GM18858 (cell line): ENCODE measurements at regions not wholly inside any gene's neighbourhood (a gene's known extent, or its start where the extent isn't known, plus 50 kb on each side); places are given as distances from the start of the nearest gene placed in this dataset.

Experiments used
- ATAC-seq: cut with Tn5 transposase; IDR thresholded peaks from one replicate; pipeline ENCODE4 v1.9.1; 2021; ENCODE audit not compliant: unreplicated experiment

DNA sequence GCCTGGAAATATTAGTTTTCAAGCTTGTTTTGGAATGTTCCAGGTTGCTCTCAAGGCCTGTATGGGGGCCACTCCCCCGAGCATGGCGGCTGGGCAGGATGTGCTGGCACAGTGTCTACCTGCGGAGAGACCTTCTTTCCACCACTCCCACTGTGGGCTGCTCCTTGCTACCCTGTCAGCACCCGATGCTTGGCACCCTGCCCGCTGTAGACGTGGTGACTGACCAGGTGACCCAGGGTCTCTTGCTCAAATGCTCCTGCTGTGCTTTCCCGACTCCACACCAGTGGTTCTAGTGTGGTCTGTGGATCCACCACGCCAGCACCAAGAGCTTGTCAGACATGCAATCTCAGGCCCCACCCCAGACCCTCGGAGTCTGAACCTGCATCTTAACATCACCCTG lies 213.3 kb downstream of the SH3BP4 start:
- no peak for ATAC-seq

DNA sequence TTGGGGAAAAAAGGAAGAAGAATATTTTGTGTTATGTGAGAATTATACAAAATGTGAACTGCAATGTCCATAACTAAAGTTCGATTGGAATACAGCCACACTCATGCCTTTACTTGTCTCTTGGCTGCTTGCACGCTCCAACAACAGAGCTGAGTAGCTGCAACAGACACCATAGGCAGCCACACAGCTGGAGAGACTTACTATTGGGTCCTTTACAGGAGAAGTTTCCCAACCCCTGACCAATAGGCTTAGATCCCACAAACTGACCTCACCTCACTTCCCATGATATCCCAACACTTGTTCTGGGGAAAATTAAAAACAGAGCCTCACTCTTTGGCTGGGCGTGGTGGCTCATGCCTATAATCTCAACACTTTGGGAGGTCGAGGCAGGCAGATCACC lies 213.8 kb downstream of the SH3BP4 start:
- no peak for ATAC-seq

DNA sequence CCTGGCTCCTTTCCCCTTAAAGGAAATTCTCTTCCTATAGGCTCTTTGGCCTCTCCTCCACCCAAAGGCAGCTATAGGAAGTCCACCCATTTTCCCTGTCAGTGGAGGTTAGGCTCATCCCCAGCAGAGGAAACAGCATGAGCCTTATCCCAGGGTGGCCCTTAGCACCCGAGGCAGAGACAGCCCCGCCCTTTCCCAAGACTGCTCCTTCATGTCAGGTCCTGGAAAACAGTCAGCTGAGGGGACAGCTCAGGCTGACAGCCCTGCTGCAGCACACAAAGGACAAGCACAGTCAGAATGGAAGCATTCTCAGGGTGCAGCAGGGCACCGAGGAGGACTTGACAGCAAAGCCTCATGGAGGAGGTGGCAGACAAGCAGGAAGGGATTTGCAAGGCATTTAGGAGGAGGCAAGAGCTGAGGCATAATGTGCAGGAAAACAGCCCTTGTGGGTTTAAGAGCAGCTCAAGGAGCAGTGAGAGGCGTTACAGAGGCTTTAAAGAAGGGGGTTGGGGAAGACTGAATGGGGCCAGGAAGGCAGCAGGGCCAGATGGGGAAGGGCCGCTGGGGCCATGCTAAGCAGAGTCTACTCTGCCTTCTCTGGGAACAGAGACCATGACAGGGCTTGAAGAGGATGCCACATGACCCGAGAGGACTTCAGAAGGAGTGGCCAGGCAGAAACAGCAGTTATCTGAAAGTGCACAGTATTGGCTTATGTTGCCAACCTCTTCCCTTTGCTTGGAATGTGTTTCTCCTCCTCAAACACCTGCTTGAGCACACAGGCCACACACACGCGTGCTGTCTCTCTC lies 216.6 kb downstream of the SH3BP4 start:
- no peak for ATAC-seq

DNA sequence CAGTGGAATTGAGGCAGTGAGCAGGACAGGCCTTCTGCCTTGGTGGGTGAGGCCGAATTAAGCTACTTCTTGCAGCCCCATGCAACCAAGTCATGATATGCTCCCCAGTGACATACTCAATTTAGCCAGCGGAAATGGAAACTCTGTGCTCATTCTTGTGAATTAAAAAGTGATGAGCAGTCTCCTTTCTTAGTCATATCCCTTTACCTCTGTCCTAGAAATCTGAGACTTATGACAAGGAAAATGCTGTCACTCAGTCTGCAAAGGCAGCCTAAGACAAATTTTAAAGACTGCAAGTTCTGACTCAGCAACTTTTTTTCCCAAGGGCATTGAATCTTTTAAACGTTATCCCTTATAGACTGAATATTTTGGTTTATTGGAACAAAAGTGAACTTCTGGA lies 218.2 kb downstream of the SH3BP4 start:
- no peak for ATAC-seq

DNA sequence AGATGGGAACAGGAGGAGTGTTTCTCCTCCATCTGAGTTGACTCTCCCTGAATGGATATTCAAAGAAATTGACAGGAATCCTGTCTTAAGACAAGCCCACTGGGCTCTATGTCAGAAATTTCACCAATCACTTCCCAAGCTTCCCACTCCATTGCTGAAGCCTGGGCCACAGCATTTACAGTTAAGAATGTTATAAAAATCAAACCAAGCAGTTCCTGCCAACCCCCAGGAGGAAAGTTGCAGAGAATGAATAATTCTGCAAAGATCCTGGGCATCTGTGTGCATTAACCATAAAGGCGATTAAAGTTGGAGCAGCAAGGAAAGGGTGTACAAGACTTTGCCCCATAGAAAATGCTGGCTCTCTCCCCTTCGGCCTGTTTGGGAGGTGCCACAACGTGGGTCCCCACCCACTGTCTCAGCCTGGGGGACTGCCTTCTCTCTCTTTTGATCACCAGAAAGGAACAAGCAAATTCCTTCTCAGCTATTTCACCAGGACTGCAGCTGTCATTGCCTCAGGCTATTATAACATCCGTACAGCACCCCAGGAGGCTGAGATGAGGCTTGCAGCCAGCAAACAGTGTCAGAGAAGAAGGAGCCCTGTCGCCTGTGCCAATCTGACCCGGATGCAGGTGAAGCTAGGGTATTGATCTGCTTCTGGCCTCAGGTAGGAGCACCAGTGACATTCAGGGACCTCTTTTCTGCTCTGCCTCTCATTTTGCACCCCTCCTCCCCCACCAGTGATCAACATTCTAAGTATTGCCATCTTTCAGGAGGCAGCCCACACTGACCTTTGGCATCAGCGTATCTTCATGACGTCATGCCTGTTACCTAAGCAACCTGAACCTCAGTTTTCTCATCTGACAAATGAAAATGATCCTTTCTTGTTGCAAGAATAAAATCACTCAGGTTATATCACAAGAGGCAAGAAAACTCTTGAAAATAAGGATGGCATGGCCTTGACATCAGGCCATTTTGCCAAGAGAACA lies 219.0 kb downstream of the SH3BP4 start:
- no peak for ATAC-seq

DNA sequence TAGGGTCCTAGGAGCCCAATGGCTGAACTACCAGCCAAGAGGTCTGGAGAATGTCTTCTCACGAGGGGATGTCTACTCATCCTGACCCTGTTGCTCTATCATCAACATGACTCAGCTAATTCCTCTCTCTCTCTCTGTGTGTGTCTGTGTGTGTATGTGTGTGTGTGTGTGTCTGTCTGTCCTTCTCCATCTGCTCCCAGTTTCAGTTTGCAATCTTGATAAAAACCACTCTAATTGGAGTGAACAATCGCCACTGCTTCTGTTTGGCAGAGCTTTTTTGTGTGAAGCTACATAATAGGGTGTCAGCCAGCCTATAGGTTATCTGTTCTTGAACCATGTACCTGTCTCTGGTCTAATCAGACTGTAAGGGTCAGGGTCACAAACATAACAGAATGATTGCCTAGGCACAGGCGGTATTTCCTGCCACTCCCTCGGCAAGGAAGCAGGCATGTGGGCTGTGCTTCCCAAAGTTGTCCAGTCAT lies 219.8 kb downstream of the SH3BP4 start:
- ATAC-seq = no peak

DNA sequence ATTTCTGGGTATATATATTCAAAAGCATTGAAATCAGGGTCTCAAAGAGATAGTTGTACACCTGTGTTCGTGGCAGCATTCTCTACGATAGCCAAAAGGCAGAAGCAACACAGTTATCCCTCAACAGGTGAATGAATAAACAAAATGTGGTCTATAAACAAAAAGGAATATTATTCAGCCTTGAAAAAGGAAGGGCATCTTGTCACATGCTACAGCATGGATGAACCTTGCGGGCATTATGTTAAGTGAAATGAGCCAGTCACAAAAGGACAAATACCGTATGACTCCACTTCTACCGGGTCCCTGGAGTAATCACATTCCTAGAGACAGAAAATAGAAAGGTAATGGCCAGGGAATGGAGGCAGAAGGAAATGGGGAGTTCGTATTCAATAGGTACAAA lies 228.8 kb downstream of the SH3BP4 start:
- ATAC-seq = no peak

DNA sequence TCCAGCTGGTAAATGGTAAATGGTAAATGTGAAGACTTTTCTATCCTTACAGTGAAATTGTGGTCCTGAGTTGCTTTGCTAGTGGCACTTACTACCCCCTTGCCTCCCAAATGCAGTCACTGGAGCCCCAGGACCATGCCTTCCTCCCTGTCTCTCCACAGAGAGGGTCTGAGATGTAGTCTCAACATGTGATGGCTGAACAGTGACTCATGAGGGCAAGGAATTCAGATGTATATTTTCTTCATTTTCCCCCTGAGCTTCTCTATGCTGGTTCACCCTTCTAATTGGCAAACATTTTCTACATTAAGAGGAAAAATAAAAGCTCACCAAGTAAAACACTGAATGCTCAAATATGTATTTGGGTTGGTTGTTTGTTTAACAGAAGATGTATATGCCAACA lies 232.0 kb downstream of the SH3BP4 start:
- ATAC-seq = no peak

DNA sequence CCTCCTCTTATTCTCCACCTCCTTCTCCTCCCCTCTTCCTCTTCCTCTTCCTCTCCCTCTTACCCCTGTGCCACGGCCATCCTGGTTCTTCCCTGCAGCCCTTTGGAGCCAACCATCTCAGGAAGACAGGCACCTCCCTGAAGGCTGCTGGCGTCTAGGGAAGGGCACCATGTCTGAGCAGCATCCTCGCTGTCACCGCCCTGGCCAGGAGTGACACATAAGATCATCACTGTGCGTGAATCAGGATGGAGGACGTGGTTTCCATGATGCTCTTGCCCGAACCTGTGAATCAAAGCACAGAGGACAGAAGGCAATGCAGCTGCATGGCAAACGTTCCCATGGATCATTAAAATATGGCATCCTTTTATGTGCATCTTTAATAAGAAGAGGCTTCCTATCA lies 236.0 kb downstream of the SH3BP4 start:
- no peak for ATAC-seq

DNA sequence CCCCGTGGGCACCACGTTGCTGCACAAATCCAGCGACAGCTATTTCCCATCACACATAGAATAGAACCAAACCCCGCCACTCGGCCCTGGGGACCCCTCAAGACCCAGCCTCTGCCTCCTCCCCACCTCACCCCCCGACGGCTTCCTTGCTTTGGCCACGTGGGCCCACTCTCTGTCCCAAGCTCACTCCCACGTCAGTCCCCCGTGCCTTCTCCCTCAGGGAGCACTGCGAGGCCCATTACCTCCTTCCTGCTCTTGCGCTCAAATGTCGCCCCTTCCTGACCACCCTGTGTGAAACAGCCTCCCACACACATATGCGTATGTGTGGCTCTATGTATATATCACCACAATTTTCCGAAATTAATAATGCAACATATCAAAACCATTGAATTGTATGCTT lies 239.7 kb downstream of the SH3BP4 start:
- no peak for ATAC-seq

DNA sequence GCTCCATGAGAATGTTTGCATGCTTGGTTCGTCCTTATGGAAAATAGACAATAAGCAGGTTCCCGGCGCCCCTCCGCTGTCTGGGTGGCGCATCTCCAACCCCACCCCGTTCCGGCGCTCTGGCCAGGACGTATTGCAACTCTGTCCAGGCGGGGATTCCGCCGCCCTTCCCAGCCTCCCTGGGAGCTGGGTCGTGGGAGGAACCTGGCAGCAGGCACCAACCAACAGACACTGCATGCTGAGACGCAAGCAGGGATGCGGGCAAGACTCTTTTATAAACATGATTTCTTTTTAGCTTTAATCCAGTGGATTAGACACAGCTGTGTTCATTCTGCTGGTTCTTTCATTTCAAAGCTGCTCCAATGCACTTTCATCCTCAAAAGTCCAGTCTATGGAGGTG lies 240.2 kb downstream of the SH3BP4 start:
- no peak for ATAC-seq

DNA sequence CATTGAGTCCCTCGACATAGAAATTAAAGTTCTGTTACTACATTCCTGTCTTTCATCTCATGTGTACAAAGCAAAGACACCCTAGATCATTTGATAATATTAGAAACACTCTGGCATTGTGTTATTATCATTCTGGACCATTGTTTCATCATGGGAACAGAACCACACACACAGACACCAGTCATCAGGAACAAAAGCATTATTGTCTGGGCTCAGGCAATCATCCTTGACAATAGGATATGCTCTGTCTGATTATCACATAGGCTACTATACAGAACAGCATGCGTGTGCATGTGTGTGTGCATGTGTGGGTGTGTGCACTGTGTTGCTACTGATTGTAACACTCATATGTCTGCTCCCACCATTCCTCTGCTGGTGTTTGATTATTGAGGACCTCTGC lies 242.5 kb downstream of the SH3BP4 start:
- no peak for ATAC-seq

DNA sequence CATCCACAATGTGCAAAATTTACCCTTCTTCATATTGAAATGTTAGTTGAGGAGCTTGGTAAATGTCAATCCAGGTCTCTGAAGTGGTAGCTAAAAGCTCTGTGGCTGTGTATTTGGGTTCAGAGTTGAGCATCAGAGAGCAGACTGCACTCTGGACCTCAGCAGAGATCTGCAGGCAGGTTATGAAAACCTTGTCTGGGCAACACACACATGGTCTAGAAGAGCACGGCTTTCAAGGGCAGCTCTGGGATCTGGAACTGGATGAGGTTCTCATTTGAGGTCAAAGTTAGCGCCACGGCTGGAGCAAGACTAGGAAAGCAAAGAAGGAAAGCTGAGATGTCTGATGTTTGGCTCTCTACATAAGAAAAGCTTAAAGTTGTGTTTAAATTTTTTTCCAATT lies 243.0 kb downstream of the SH3BP4 start:
- no peak for ATAC-seq

DNA sequence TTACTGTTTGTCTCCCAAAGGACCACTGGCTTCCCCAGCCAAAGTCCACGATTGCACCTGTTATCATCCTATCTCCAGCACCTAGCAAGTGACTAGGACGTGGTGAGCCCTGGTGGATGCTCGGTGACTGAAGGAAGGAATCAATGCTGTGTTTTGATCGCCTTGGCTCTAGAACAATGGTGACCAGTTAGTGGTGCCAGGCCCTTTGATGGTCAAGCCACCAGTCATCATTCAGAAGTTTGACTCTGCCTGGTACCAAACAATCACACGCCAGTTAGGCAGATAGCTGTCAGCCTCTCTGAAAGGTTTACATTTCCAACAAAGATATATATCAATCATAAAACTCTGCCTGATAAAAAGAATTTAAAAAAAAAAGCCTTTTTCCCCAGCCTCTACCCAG lies 244.1 kb downstream of the SH3BP4 start:
- ATAC-seq = no peak

DNA sequence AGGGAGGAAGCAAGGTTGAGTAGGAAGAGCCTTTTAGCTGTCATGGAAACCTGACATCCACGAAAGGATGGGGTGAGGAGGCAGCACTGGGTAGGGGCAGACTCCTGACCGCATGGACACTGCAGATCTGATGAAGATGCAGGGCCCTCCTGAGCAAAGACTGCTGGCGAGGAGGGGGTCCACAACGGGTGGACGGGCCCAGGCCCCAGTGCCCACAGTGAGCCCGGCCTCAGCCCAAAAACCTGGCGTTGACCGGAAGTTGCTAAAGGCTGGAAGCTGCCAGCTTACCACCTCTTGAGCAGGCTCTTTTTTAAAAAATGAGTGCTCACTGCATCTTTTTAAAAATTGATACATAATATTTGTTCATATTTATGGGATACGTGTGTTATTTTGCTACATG lies 247.3 kb downstream of the SH3BP4 start:
- ATAC-seq = no peak

DNA sequence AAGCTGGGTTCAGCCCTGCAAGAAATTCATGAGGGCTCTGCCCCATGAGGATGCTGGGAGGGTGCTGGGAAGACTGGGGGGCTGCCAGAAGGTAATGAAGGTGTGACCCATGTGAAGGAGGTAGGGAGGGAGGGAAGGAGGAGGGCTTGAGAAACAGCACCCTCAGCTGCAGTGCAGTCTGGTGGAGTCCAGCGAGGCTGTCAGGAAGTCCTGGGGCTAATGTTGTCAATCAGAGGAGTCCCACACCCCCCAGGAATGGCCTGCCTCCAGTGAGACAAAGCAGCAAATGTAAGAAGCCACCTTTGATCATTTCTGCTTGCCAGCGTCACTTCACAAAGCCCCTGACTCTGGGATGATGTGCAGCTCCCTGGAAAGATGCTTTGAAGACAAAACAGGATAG lies 248.4 kb downstream of the SH3BP4 start:
- no peak for ATAC-seq

DNA sequence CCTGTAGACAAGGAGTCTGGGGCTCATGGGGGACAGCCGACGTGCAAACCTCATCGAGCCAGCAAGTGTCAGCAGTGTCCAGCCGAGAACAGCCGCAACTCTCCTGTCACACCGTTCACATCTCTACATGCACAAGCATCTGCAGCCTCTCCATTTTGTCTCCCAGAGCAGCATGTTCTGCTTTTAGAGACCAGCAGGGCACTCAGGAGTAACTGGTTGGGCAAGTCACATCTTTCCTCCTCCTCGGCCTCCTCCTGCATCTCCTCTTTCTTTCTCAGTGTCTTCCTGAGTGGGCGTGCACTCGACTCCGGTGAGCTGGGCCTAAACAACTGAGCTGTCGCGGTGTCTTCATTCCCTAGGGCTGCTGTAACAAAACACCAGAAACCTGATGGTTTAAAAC lies 249.9 kb downstream of the SH3BP4 start:
- no peak for ATAC-seq

DNA sequence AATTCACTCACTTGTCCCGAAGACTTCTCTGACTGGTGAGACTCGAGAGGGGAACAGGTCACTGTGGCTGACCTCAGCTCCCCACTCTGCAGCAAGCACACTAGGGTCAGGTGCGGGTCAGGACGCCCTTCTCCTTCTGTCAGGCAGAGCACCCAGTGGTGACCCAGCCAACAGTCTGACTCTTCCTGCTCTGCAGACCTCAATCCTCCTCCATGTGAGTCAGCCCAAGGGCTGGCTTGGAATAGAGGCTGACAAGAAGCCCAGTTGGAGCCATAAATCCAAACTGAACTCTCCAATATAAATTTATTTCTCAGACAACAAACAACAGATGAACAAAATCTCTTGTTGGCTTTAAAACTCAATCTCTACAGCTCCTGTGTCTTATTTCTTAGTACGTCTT lies 253.1 kb downstream of the SH3BP4 start:
- no peak for ATAC-seq

DNA sequence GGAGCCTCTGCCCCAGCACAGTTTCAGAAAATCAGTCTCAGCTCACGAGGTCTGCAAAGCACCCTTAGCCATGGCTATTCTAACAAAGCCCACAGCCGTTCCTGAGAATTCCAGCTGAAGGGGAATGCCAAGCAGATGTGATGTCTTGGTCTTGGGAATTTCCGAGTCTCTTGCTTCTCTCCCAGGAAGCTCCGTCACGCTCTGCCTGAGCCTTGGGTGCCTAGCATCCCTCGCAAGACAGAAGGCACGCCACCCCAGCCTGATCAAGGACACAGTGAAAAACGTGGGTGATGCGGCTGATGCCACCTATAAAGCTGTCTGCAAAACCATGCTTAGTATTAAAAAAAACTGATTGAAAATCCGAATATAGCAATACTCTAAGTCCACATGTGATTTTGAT lies 254.6 kb downstream of the SH3BP4 start:
- no peak for ATAC-seq

DNA sequence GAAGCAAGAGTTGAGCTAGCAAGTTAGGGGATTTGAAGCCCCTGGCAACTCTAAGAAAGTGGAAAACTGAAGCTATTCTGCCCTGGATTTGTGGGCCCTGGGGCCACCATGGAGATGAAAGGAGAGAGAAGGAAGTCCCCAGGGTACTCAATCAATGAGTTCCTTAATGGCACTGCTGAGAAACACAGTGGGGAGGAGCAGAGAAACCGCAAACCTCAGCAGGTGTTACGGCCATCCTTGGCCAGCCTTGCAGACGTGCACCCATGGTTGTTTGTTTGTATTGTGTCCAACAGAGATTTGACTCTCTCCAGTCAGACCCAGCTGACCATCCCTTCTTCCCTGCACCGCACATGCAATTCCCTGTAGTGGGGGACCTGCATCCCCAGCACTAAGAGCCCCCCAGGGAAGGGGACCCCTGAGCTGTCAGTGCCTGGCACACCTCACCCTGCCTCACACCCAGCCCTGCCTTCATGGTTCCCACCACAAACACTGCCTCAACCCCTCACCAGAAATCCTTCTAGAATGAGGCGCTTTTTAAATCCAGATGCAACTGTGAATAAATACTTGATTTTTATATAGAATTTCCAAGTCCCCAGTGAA lies 255.3 kb downstream of the SH3BP4 start:
- no peak for ATAC-seq

DNA sequence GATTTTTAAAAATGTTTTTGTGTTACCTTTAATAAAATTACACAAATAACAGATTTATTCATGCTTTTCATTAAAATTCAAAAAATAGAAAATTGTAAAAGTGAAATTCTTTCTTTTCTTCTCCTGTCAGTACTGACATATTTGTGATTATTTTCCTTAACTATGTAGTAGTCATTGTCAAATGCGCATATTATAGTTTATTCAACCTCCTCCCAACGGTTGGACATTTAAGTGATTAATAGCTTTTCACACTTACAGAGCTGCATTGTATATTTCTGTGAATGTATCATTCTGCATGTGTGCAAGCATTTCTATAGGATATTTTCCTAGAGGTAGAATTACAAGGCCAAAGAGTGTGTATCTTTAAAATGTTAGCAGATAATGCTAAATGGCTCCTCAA lies 259.2 kb downstream of the SH3BP4 start:
- ATAC-seq = no peak
